SK-N-MC (cell line): ENCODE measurements at regions not wholly inside any gene's neighbourhood (a gene's known extent, or its start where the extent isn't known, plus 50 kb on each side); places are given as distances from the start of the nearest gene placed in this dataset.

ENCODE experiments used
- EZH2 ChIP-seq: fragments of 200-600 bp; sonication (generic); IDR thresholded peaks from one replicate; pipeline ENCODE4 v1.6.1; 2017; ENCODE audit warnings: antibody characterized with exemption
- FOXP2 ChIP-seq: optimal IDR thresholded peaks from 2 replicates; pipeline ENCODE3; 2011; ENCODE audit warnings: mild to moderate bottlenecking, moderate library complexity; ENCODE audit not compliant: insufficient read depth; ENCODE audit errors: extremely low read length, control extremely low read depth
- POLR2AphosphoS5 ChIP-seq: IDR thresholded peaks from 2 replicates; pipeline ENCODE4 v1.6.1; 2012; ENCODE audit warnings: mild to moderate bottlenecking, low read depth, low read length, borderline replicate concordance

- no peak for TF ChIP-seq EZH2
- no peak for TF ChIP-seq POLR2AphosphoS5
- no peak for TF ChIP-seq FOXP2
Observed at GRCh38 chr12:47388712-47389111, 309.0 kb upstream of the AMIGO2 start.
